ENCODE measurements at regions not wholly inside any gene's neighbourhood (a gene's known extent, or its start where the extent isn't known, plus 50 kb on each side); places are given as distances from the start of the nearest gene placed in this dataset.

DNA sequence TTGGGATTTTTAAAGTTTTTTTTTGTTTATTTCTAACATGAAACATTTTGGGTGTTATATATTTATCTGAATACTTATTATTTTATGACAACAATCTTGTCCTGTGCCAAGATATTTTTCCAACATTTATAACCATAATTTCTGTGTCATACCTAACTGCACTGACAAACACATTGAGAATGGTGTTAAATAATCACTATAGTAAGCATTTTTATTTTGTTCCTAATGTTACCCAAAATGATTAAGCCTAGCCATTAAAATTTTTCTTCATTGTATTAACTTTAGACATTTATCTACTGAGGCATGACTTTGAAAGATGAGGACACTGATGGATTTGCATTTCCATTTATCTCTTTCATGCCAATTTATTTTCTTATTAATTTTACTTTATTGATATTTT lies 91.6 kb upstream of the STK32A start:
- Histone ChIP-seq H3K79me2 (ENCODE audit: control insufficient read depth, insufficient read depth, low read length) (no peaks in the 10 kb centered on the region), H4K20me1 (replicated peaks; ENCODE audit: control insufficient read depth, extremely low read depth, insufficient read depth, low read length) (no peaks in the 10 kb centered on the region), H3K27me3 (ENCODE audit: control insufficient read depth in 2 of 2, insufficient read depth in 2 of 2, low read length in 2 of 2) (no peaks in the 10 kb centered on the region), H3K4me2 (ENCODE audit: insufficient read depth, low read length) (no peak overlapping the region), H3K4me3 (replicated peaks in 1 of 3; ENCODE audit: insufficient read depth in 1 of 3, low read depth in 1 of 3, low read length in 3 of 3) (no peak overlapping the region), H3K4me1 (ENCODE audit: control insufficient read depth, extremely low read depth, insufficient read depth, low read length) (no peaks in the 10 kb centered on the region), H3K9me1 (replicated peaks; ENCODE audit: control insufficient read depth, extremely low read depth, insufficient read depth, low read length) (no peaks in the 10 kb centered on the region), H3K9me3 (replicated peaks; ENCODE audit: control insufficient read depth, insufficient read depth, low read length) (no peaks in the 10 kb centered on the region), H3K27ac (ENCODE audit: insufficient read depth, low read depth, low read length) (no peak overlapping the region), H2AFZ (ENCODE audit: low read depth, low read length) (no peak overlapping the region), H3K9ac (replicated peaks; ENCODE audit: extremely low read depth, insufficient read depth, low read length) (no peak overlapping the region), H3K36me3 (ENCODE audit: control insufficient read depth in 2 of 2, extremely low read depth in 1 of 2, insufficient read depth in 2 of 2, low read length in 2 of 2) (no peaks in the 10 kb centered on the region)
- ChIA-PET CTCF (interaction anchor here (1.6 kb wide), 1 partner anchor 46 kb away, joined by 4 read pairs; no protein-coding TSS in a partner anchor), POLR2A (no interaction called here)
- intact Hi-C loops (cut with micrococcal nuclease) = no loop called here
- BruUV-seq (replicated peaks) = no TSS peak
- dilution Hi-C loops (cut with MboI; ENCODE audit: extremely low pct_ligation_motif_present, low sequenced_read_pairs) = no loop called here
- DNase-seq (ENCODE audit: low read depth, low spot score) = no peak
- no peak for TF ChIP-seq POLR2A (IDR thresholded peaks at IDR 0.05; ENCODE audit: low read depth, low read length)
- TF ChIP-seq JUN (IDR thresholded peaks at IDR 0.05; ENCODE audit: borderline replicate concordance, insufficient read depth, insufficient read length, low read depth) = no peak
- TF ChIP-seq MYC (IDR thresholded peaks at IDR 0.05; ENCODE audit: low read depth, low read length) = no peak
- no peak for TF ChIP-seq CTCF (IDR thresholded peaks at IDR 0.05; ENCODE audit: extremely low read depth in 1 of 2, insufficient read depth in 1 of 2, low read depth in 1 of 2, low read length in 2 of 2)
- TF ChIP-seq FOS (IDR thresholded peaks at IDR 0.05; ENCODE audit: borderline replicate concordance, insufficient read depth, low read length) = no peak
- TF ChIP-seq GATA2 (IDR thresholded peaks at IDR 0.05; ENCODE audit: insufficient read depth, insufficient read length, low read depth, low read length) = no peak
- no peak for TF ChIP-seq POLR2AphosphoS5 (IDR thresholded peaks at IDR 0.05; ENCODE audit: insufficient read depth, low read depth, low read length)
- TF ChIP-seq EZH2 (IDR thresholded peaks at IDR 0.05; ENCODE audit: borderline replicate concordance, low read depth, low read length, severe bottlenecking) = no peak
- no peak for TF ChIP-seq MAX (IDR thresholded peaks at IDR 0.05; ENCODE audit: insufficient read depth, insufficient read length)
- no peak for FAIRE-seq

Measured in endothelial cell of umbilical vein (primary cell).